ENCODE measurements at regions not wholly inside any gene's neighbourhood (a gene's known extent, or its start where the extent isn't known, plus 50 kb on each side); places are given as distances from the start of the nearest gene placed in this dataset.

- H3K4me1 Mint-ChIP-seq (ENCODE audit: low read depth, unreplicated experiment), result peaks cover 43% of the 10 kb centered on the region
- H3K36me3 Mint-ChIP-seq (ENCODE audit: insufficient read depth, unreplicated experiment), result no peaks in the 10 kb centered on the region
- no peak for DNase-seq
- CTCF ChIA-PET, result no interaction called here
- TF ChIP-seq CTCF (IDR thresholded peaks at IDR 0.05; ENCODE audit: insufficient read depth in 1 of 2, low read depth in 1 of 2, low read length in 1 of 2, severe bottlenecking in 1 of 2, unreplicated experiment in 1 of 2), result no peak
- Histone ChIP-seq H3K9me3 (no peaks in the 10 kb centered on the region), H3K27me3 (replicated peaks; ENCODE audit: control insufficient read depth, insufficient read depth, low read length) (no peaks in the 10 kb centered on the region), H3K4me1 (peaks cover 19% of the 10 kb centered on the region), H3K4me3 (ENCODE audit: low read depth, low read length) (no peak overlapping the region), H3K36me3 (ENCODE audit: control insufficient read depth, insufficient read depth, low read length) (no peaks in the 10 kb centered on the region)
- intact Hi-C loops (cut with micrococcal nuclease; ENCODE audit: unreplicated experiment), result no loop called here
- BruUV-seq (replicated peaks), result no TSS peak
- no peak overlapping the region for H3K4me3 Mint-ChIP-seq (ENCODE audit: unreplicated experiment)
- no peaks in the 10 kb centered on the region for H3K27me3 Mint-ChIP-seq (ENCODE audit: insufficient read depth, unreplicated experiment)
- POLR2A ChIA-PET, result interaction anchor here (0.5 kb wide), 1 partner anchor 30 kb away, joined by 4 read pairs; no protein-coding TSS in a partner anchor
- no peaks in the 10 kb centered on the region for H3K9me3 Mint-ChIP-seq (ENCODE audit: unreplicated experiment)
- no peak overlapping the region for H3K27ac Mint-ChIP-seq (ENCODE audit: unreplicated experiment)
These were observed 64.1 kb upstream of the JDP2 start for GRCh38 chr14:75363570-75364227.

GRCh38 chr14:75365116-75365515 is 62.7 kb upstream of the JDP2 start:
- no TSS peak for BruUV-seq (replicated peaks)
- no peaks in the 10 kb centered on the region for H3K9me3 Mint-ChIP-seq (ENCODE audit: unreplicated experiment)

GRCh38 chr14:75366963-75367362 is 60.9 kb upstream of the JDP2 start:
- peaks cover 10% of the 10 kb centered on the region for H3K4me1 ChIP-seq
- intact Hi-C loops (cut with micrococcal nuclease; ENCODE audit: unreplicated experiment), result no loop called here
- H3K4me3 Mint-ChIP-seq (ENCODE audit: unreplicated experiment), result no peak overlapping the region
- H3K27ac Mint-ChIP-seq (ENCODE audit: unreplicated experiment), result no peak overlapping the region
- no peak overlapping the region for H3K4me3 ChIP-seq (ENCODE audit: low read depth, low read length)
- no TSS peak for BruUV-seq (replicated peaks)
- no peak for TF ChIP-seq CTCF (IDR thresholded peaks at IDR 0.05; ENCODE audit: insufficient read depth in 1 of 2, low read depth in 1 of 2, low read length in 1 of 2, severe bottlenecking in 1 of 2, unreplicated experiment in 1 of 2)
- H3K36me3 ChIP-seq (ENCODE audit: control insufficient read depth, insufficient read depth, low read length), result no peaks in the 10 kb centered on the region
- peaks cover 37% of the 10 kb centered on the region for H3K4me1 Mint-ChIP-seq (ENCODE audit: low read depth, unreplicated experiment)
- H3K27me3 Mint-ChIP-seq (ENCODE audit: insufficient read depth, unreplicated experiment), result no peaks in the 10 kb centered on the region
- no peaks in the 10 kb centered on the region for H3K9me3 ChIP-seq
- ChIA-PET POLR2A (interaction anchor here (0.5 kb wide), 1 partner anchor 49 kb away, joined by 3 read pairs; no protein-coding TSS in a partner anchor), CTCF (no interaction called here)
- no peaks in the 10 kb centered on the region for H3K36me3 Mint-ChIP-seq (ENCODE audit: insufficient read depth, unreplicated experiment)
- DNase-seq, result no peak
- peaks cover 6% of the 10 kb centered on the region for H3K9me3 Mint-ChIP-seq (ENCODE audit: unreplicated experiment)
- H3K27me3 ChIP-seq (replicated peaks; ENCODE audit: control insufficient read depth, insufficient read depth, low read length), result no peaks in the 10 kb centered on the region

More at GRCh38 chr14:75365116-75365515, 62.7 kb upstream of the JDP2 start:
- H3K36me3 Mint-ChIP-seq (ENCODE audit: insufficient read depth, unreplicated experiment), result no peaks in the 10 kb centered on the region
- Histone ChIP-seq H3K4me1 (peaks cover 10% of the 10 kb centered on the region), H3K9me3 (no peaks in the 10 kb centered on the region), H3K4me3 (ENCODE audit: low read depth, low read length) (no peak overlapping the region), H3K36me3 (ENCODE audit: control insufficient read depth, insufficient read depth, low read length) (no peaks in the 10 kb centered on the region), H3K27me3 (replicated peaks; ENCODE audit: control insufficient read depth, insufficient read depth, low read length) (no peaks in the 10 kb centered on the region)
- no peak overlapping the region for H3K4me3 Mint-ChIP-seq (ENCODE audit: unreplicated experiment)
- no peak for TF ChIP-seq CTCF (IDR thresholded peaks at IDR 0.05; ENCODE audit: insufficient read depth in 1 of 2, low read depth in 1 of 2, low read length in 1 of 2, severe bottlenecking in 1 of 2, unreplicated experiment in 1 of 2)
- ChIA-PET CTCF (no interaction called here), POLR2A (no interaction called here)
- intact Hi-C loops (cut with micrococcal nuclease; ENCODE audit: unreplicated experiment), result no loop called here
- H3K27me3 Mint-ChIP-seq (ENCODE audit: insufficient read depth, unreplicated experiment), result no peaks in the 10 kb centered on the region
- H3K27ac Mint-ChIP-seq (ENCODE audit: unreplicated experiment), result no peak overlapping the region
- peaks cover 43% of the 10 kb centered on the region for H3K4me1 Mint-ChIP-seq (ENCODE audit: low read depth, unreplicated experiment)
- no peak for DNase-seq
